Breast epithelium (tissue), 3 donors: ENCODE measurements at regions not wholly inside any gene's neighbourhood (a gene's known extent, or its start where the extent isn't known, plus 50 kb on each side); places are given as distances from the start of the nearest gene placed in this dataset.
"Not testable (repeated sequence)": the region's sequence is repeated elsewhere in the genome, so short reads cannot be mapped to it uniquely, and the experiment has no call there.

ENCODE experiments used
- CTCF ChIP-seq, 3 donors: fragments of 450-650 bp; IDR thresholded peaks; one replicate each; pipeline ENCODE4 v1.5.1; 2016 to 2017; ENCODE audit warnings: antibody characterized with exemption in 3 of 3, mild to moderate bottlenecking in 3 of 3, moderate library complexity in 3 of 3
- POLR2A ChIP-seq: fragments of 450-650 bp; IDR thresholded peaks from one replicate; pipeline ENCODE4 v1.6.1; 2016; ENCODE audit warnings: antibody characterized with exemption, mild to moderate bottlenecking, moderate library complexity
- POLR2AphosphoS5 ChIP-seq, 3 donors: sonication (generic); formaldehyde crosslinking; IDR thresholded peaks; one replicate each; pipeline ENCODE4 v1.6.1; 2017; ENCODE audit warnings: antibody characterized with exemption in 3 of 3

DNA sequence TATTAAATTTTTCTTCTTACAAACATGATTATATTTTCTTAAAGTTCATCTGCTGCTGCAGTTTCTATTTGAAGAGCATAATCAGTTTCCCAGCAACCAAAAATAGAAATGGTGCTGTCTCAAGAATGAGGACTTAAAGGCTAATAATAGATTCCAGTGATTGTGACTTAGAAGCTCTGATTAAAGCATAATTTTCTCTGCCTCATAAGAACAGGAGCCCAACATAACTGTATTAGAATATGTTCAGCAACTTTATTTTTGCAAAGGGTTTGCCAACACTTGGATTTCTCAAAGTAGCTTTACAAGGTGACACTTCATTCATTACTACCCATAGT is 227.9 kb downstream of the SPATA31A1 start:
- TF ChIP-seq CTCF (IDR thresholded peaks at IDR 0.05); POLR2A; POLR2AphosphoS5 (IDR thresholded peaks at IDR 0.05): not testable (repeated sequence)
